GM12878 (cell line): ENCODE measurements at regions not wholly inside any gene's neighbourhood (a gene's known extent, or its start where the extent isn't known, plus 50 kb on each side); places are given as distances from the start of the nearest gene placed in this dataset.

ENCODE experiments used
- ATAC-seq: fragments of 200-7000 bp; cut with Tn5 transposase; 3 replicates; pipeline ENCODE4 v1.9.1; 2020; ENCODE audit warnings: mild to moderate bottlenecking, moderate library complexity
- BruUV-seq: library from RNA; stranded (reverse); fragments of 400-500 nt; replicated peaks from 2 replicates; lab custom pipeline; 2021; lab: Mats Ljungman, UMichigan
- CTCF ChIA-PET: fragments of 300-600 bp; sonication (Branson Sonifier 250); formaldehyde crosslinking; extraction: SDS; loops from one replicate; lab custom pipeline; 2021; ENCODE audit warnings: inconsistent platforms; lab: Yijun Ruan, JAX
- POLR2A ChIA-PET: fragments of 350-600 bp; formaldehyde crosslinking; extraction: SDS; loops from one replicate; lab custom pipeline; 2021; ENCODE audit warnings: inconsistent platforms; lab: Charles Lee
- RAD21 ChIA-PET: fragments of 300-600 bp; sonication (Branson Sonifier 250); formaldehyde crosslinking; loops from one replicate; lab custom pipeline; 2023; ENCODE audit warnings: antibody characterized with exemption; ENCODE audit not compliant: unreplicated experiment; lab: Charles Lee
- SMC1A ChIA-PET: fragments of 300-600 bp; sonication (Branson Sonifier 250); formaldehyde crosslinking; loops from one replicate; lab custom pipeline; 2023; ENCODE audit not compliant: unreplicated experiment, uncharacterized antibody; lab: Charles Lee
- DNase-seq: peaks from one replicate; pipeline ENCODE4 v3.0.0-alpha.2; 2011; ENCODE audit warnings: low read depth, low spot score
- FAIRE-seq: peaks from 3 replicates; lab custom pipeline; 2011; peaks lifted over from hg19 to GRCh38; lab: Jason Lieb, UNC
- H2AFZ ChIP-seq: 2 replicates; pipeline ENCODE4 v1.6.0; 2011; ENCODE audit warnings: low read depth, low read length, control low read depth; ENCODE audit not compliant: control insufficient read depth
- H3K27ac ChIP-seq: 2 replicates; pipeline ENCODE4 v1.5.1; 2011; ENCODE audit warnings: control low read depth; ENCODE audit not compliant: control insufficient read depth, insufficient read depth
- H3K27me3 ChIP-seq, 2 experiments: replicated peaks in 1 of 2; 2 replicates each; pipeline versions ENCODE4 v1.6.0 to v1.6.1; 2011; ENCODE audit warnings: low read length in 1 of 2; ENCODE audit not compliant: control insufficient read depth in 2 of 2, insufficient read depth in 2 of 2
- H3K36me3 ChIP-seq, 2 experiments: 2 replicates each; pipeline ENCODE4 v1.5.1; 2011; ENCODE audit warnings: low read length in 1 of 2; ENCODE audit not compliant: control insufficient read depth in 2 of 2, insufficient read depth in 2 of 2
- H3K4me1 ChIP-seq: 2 replicates; pipeline ENCODE4 v1.6.1; 2011; ENCODE audit warnings: mild to moderate bottlenecking, low read length, moderate library complexity, mixed read lengths; ENCODE audit not compliant: control insufficient read depth, insufficient read depth
- H3K4me2 ChIP-seq: 2 replicates; pipeline ENCODE4 v1.6.0; 2011; ENCODE audit warnings: control low read depth; ENCODE audit not compliant: control insufficient read depth, insufficient read depth
- H3K4me3 ChIP-seq: fragments of 200-600 bp; sonication (generic); 2 replicates; pipeline ENCODE4 v1.5.1; 2016
- H3K79me2 ChIP-seq: 2 replicates; pipeline ENCODE4 v1.6.0; 2011; ENCODE audit warnings: low read length; ENCODE audit not compliant: control insufficient read depth, insufficient read depth
- H3K9ac ChIP-seq: 2 replicates; pipeline ENCODE4 v1.8.0; 2011; ENCODE audit warnings: low read length, control low read depth, mixed read lengths; ENCODE audit not compliant: control insufficient read depth, insufficient read depth
- H3K9me3 ChIP-seq: replicated peaks from 3 replicates; pipeline ENCODE4 v1.5.1; 2011; ENCODE audit warnings: mild to moderate bottlenecking, low read length; ENCODE audit not compliant: control insufficient read depth, insufficient read depth
- H4K20me1 ChIP-seq: 2 replicates; pipeline ENCODE4 v1.6.0; 2011; ENCODE audit not compliant: control insufficient read depth, insufficient read depth
- ETV6 ChIP-seq, 2 experiments: fragments of 450-650 bp in 1 of 2; IDR thresholded peaks in 1 of 2; conservative IDR thresholded peaks in 1 of 2; 2 replicates each; pipeline ENCODE4 v1.6.1; 2014; ENCODE audit warnings: antibody characterized with exemption in 1 of 2, borderline replicate concordance in 1 of 2, low read depth in 1 of 2, mild to moderate bottlenecking in 1 of 2, moderate library complexity in 1 of 2
- FOXK2 ChIP-seq: fragments of 450-650 bp; IDR thresholded peaks from 2 replicates; pipeline ENCODE4 v1.6.1; 2017; ENCODE audit warnings: mild to moderate bottlenecking, moderate library complexity
- IKZF2 ChIP-seq, 2 experiments: fragments of 450-650 bp; IDR thresholded peaks; 2 replicates each; pipeline ENCODE4 v1.6.1; 2017; ENCODE audit warnings: mild to moderate bottlenecking in 2 of 2, moderate library complexity in 2 of 2
- KDM1A ChIP-seq: fragments of 200-600 bp; sonication (generic); IDR thresholded peaks from 2 replicates; pipeline ENCODE4 v1.6.1; 2016; ENCODE audit warnings: borderline replicate concordance
- MYB ChIP-seq: fragments of 150-350 bp; IDR thresholded peaks from 2 replicates; pipeline ENCODE4 v1.6.1; 2014; ENCODE audit warnings: mild to moderate bottlenecking, low read depth, low read length, borderline replicate concordance
- NR2F1 ChIP-seq: fragments of 450-650 bp; conservative IDR thresholded peaks from 2 replicates; pipeline ENCODE4 v1.6.1; 2017; ENCODE audit warnings: mild to moderate bottlenecking
- PAX5 ChIP-seq: IDR thresholded peaks from 2 replicates; pipeline ENCODE4 v1.6.1; 2011; ENCODE audit warnings: low read depth, low read length, borderline replicate concordance
- POLR2AphosphoS2 ChIP-seq: IDR thresholded peaks from 2 replicates; pipeline ENCODE4 v1.6.1; 2011; ENCODE audit warnings: low read depth, mild to moderate bottlenecking, low read length, improper control_type of control experiment, moderate library complexity
- POLR2AphosphoS5 ChIP-seq: IDR thresholded peaks from 2 replicates; pipeline ENCODE4 v1.6.1; 2011; ENCODE audit warnings: mild to moderate bottlenecking, low read length, inconsistent platforms
- RBBP5 ChIP-seq: fragments of 200-600 bp; sonication (generic); conservative IDR thresholded peaks from 2 replicates; pipeline ENCODE4 v1.6.1; 2016
- RCOR1 ChIP-seq: conservative IDR thresholded peaks from 2 replicates; pipeline ENCODE4 v1.6.1; 2012; ENCODE audit warnings: low read depth, low read length, improper control_type of control experiment
- RUNX3 ChIP-seq: IDR thresholded peaks from 2 replicates; pipeline ENCODE4 v1.6.1; 2012; ENCODE audit warnings: low read length, inconsistent platforms
- SKIL ChIP-seq: fragments of 450-650 bp; IDR thresholded peaks from 2 replicates; pipeline ENCODE4 v1.6.1; 2017; ENCODE audit warnings: mild to moderate bottlenecking, low read depth, inconsistent platforms; ENCODE audit not compliant: poor library complexity, severe bottlenecking
- SPI1 ChIP-seq: IDR thresholded peaks from 2 replicates; pipeline ENCODE4 v1.6.1; 2011; ENCODE audit warnings: low read depth, mild to moderate bottlenecking, low read length, moderate library complexity, borderline replicate concordance; ENCODE audit not compliant: insufficient read depth
- STAT1 ChIP-seq: fragments of 450-650 bp; conservative IDR thresholded peaks from 2 replicates; pipeline ENCODE4 v1.6.1; 2014; ENCODE audit warnings: antibody characterized with exemption, mild to moderate bottlenecking
- in situ Hi-C: fragments of 300-500 bp; cut with MboI; formaldehyde crosslinking; loops from 9 replicates; pipeline ENCODE4 v1.14.3; 2018; ENCODE audit warnings: mixed read lengths
- intact Hi-C: fragments of 100-400 bp; cut with micrococcal nuclease; formaldehyde crosslinking; loops from one replicate; pipeline ENCODE4 v1.14.2; 2022; ENCODE audit not compliant: unreplicated experiment
- TF ChIP-seq, protein P1 (sequence below): IDR thresholded peaks from 2 replicates; pipeline ENCODE4 v1.6.1; 2012; ENCODE audit warnings: low read depth, low read length, improper control_type of control experiment
- TF ChIP-seq, protein P2 (sequence below): fragments of 450-650 bp; IDR thresholded peaks from 2 replicates; pipeline ENCODE4 v1.6.1; 2017; ENCODE audit warnings: low read depth, mild to moderate bottlenecking, moderate library complexity

GRCh38 chr22:33975841-33976240, 55.6 kb upstream of the LARGE1 start (continued):
- TF ChIP-seq, protein P1, sequence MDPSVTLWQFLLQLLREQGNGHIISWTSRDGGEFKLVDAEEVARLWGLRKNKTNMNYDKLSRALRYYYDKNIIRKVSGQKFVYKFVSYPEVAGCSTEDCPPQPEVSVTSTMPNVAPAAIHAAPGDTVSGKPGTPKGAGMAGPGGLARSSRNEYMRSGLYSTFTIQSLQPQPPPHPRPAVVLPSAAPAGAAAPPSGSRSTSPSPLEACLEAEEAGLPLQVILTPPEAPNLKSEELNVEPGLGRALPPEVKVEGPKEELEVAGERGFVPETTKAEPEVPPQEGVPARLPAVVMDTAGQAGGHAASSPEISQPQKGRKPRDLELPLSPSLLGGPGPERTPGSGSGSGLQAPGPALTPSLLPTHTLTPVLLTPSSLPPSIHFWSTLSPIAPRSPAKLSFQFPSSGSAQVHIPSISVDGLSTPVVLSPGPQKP: no peak
- TF ChIP-seq RUNX3 (no peak), RCOR1 (no peak), FOXK2 (no peak)

- Histone ChIP-seq H3K9me3 (no peaks in the 10 kb centered on the region), H2AFZ (no peak overlapping the region), H3K4me1 (peaks cover 11% of the 10 kb centered on the region; the same call in 1 of the 2 replicates), H3K4me2 (no peak overlapping the region), H3K36me3 (no peaks in the 10 kb centered on the region), H3K27me3 (no peaks in the 10 kb centered on the region), H3K79me2 (no peaks in the 10 kb centered on the region), H4K20me1 (no peaks in the 10 kb centered on the region), H3K9ac (no peak overlapping the region), H3K27ac (no peak overlapping the region), H3K4me3 (no peak overlapping the region)
- SMC1A ChIA-PET: no interaction called here
- BruUV-seq: no TSS peak
- DNase-seq (no peak), FAIRE-seq (no peak), ATAC-seq (no peak)
- in situ Hi-C loops (no loop called here), intact Hi-C loops (no loop called here)
- RAD21 ChIA-PET: no interaction called here
- POLR2A ChIA-PET: no interaction called here
- no peak for TF ChIP-seq SPI1
- TF ChIP-seq IKZF2 (IDR thresholded peaks at IDR 0.05): no peak
- TF ChIP-seq NR2F1: no peak
- no peak for TF ChIP-seq PAX5
- no peak for TF ChIP-seq STAT1
- no peak for TF ChIP-seq SKIL
- no peak for TF ChIP-seq POLR2AphosphoS5
- TF ChIP-seq ETV6 (conservative IDR thresholded peaks at IDR 0.05 in 1 of 2, IDR thresholded peaks at IDR 0.05 in 1 of 2; ENCODE audit: borderline replicate concordance in 1 of 2, low read depth in 1 of 2): no peak
- no peak for TF ChIP-seq MYB
- no peak for TF ChIP-seq POLR2AphosphoS2
- no peak for TF ChIP-seq RBBP5
- TF ChIP-seq FOXK2: no peak
- TF ChIP-seq KDM1A: no peak
- TF ChIP-seq, protein P2, sequence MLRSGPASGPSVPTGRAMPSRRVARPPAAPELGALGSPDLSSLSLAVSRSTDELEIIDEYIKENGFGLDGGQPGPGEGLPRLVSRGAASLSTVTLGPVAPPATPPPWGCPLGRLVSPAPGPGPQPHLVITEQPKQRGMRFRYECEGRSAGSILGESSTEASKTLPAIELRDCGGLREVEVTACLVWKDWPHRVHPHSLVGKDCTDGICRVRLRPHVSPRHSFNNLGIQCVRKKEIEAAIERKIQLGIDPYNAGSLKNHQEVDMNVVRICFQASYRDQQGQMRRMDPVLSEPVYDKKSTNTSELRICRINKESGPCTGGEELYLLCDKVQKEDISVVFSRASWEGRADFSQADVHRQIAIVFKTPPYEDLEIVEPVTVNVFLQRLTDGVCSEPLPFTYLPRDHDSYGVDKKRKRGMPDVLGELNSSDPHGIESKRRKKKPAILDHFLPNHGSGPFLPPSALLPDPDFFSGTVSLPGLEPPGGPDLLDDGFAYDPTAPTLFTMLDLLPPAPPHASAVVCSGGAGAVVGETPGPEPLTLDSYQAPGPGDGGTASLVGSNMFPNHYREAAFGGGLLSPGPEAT: no peak
- CTCF ChIA-PET: interaction anchor here (0.6 kb wide), 1 partner anchor 14 kb away, joined by 3 read pairs; no protein-coding TSS in a partner anchor
Measured at GRCh38 chr22:33983558-33983957, 63.3 kb upstream of the LARGE1 start.
